ENCODE measurements at regions not wholly inside any gene's neighbourhood (a gene's known extent, or its start where the extent isn't known, plus 50 kb on each side); places are given as distances from the start of the nearest gene placed in this dataset.

GRCh38 chr11:129324533-129325175 is 51.0 kb upstream of the BARX2 start:
- TF ChIP-seq ZC3H11A (IDR thresholded peaks at IDR 0.05), result no peak
- TF ChIP-seq FOSL2 (IDR thresholded peaks at IDR 0.05), result no peak
- TF ChIP-seq FOSL2 (CRISPR knock-in tag; IDR thresholded peaks at IDR 0.05), result peak; percentile 43; the same call in 1 of the 2 replicates
- no peak for TF ChIP-seq HDAC2 (IDR thresholded peaks at IDR 0.05)
- TF ChIP-seq JUNB (IDR thresholded peaks at IDR 0.05), result 0 out of 2 replicates have a peak, but pooled peaks have one; percentile 4
- TF ChIP-seq MAX (IDR thresholded peaks at IDR 0.05), result 0 out of 2 replicates have a peak, but pooled peaks have one; percentile 31
- POLR2A ChIA-PET, result no interaction called here
- 31% methylated on average over 8 of the region's 10 CpGs for WGBS (ENCODE audit: missing lambda C conversion rate)
- no peaks in the 10 kb centered on the region for H3K9me3 ChIP-seq
- 0 out of 3 replicates have a peak overlapping the region, but pooled peaks have one; percentile 11 for H3K4me3 ChIP-seq
- peak; percentile 92 to 93 for ATAC-seq
- peak overlapping the region; percentile 71 to 75 for H3K27ac ChIP-seq
- H3K4me1 ChIP-seq, result peaks cover 25% of the 10 kb centered on the region
- CTCF ChIA-PET, result interaction anchor here (0.7 to 1.3 kb wide), 2 partner anchors 95 to 207 kb away, joined by 3 read pairs; no protein-coding TSS in a partner anchor
- H3K4me2 ChIP-seq, result peak overlapping the region; percentile 83
- DNase-seq (ENCODE audit: low read depth in 1 of 2, low spot score in 1 of 2), result peak; percentile 55 to 77
- FAIRE-seq, result no peak

DNA sequence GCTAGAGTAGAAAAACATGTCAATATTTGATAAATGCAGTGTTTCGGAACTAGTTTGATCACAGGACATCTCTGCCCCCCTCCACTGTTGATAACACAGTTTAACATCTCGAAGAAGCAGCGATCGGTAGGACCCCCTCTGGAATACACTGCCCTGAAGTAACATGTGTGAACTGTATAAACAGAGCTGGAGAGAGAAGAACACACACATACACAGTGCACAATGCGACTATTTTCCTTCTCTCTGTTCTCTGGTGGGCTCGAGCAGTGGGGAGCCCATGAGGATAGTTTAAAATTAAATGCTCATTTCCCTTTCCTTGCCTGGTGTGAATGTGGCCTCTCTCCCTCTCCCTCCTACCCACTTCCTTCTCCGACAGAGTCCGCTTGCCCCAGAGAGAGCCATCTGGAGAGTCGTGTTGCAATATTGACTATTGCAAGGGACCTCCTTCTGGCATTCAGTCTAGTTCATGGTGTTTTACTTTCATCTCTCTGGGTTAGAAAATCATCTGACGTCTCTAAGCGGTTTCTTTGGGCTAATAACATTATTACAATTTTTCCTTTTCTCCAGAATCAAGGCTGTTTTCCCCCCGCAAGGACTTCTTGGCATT is 51.6 kb upstream of the BARX2 start:
- 0 out of 3 replicates have a peak overlapping the region, but pooled peaks have one; percentile 11 for H3K4me3 ChIP-seq
- peak overlapping the region; percentile 83 for H3K4me2 ChIP-seq
- peak overlapping the region; percentile 71 to 75 for H3K27ac ChIP-seq
- POLR2A ChIA-PET, result no interaction called here
- peak; percentile 73 to 81; a peak in 3 of 6 replicates for ATAC-seq
- peaks cover 25% of the 10 kb centered on the region for H3K4me1 ChIP-seq
- WGBS (ENCODE audit: missing lambda C conversion rate), result 42% methylated on average over 12 of the region's 12 CpGs
- DNase-seq (ENCODE audit: low read depth in 1 of 2, low spot score in 1 of 2), result peak; percentile 14 to 47
- no peaks in the 10 kb centered on the region for H3K9me3 ChIP-seq
- CTCF ChIA-PET, result interaction anchor here (0.6 kb wide), 1 partner anchor 8 kb away, joined by 3 read pairs; no protein-coding TSS in a partner anchor
- no peak for TF ChIP-seq FOSL2 (IDR thresholded peaks at IDR 0.05)
- TF ChIP-seq FOSL2 (CRISPR knock-in tag; IDR thresholded peaks at IDR 0.05), result no peak
- no peak for TF ChIP-seq FOSB (CRISPR knock-in tag; IDR thresholded peaks at IDR 0.05)
- peak; percentile 61 to 68 for TF ChIP-seq CEBPB (IDR thresholded peaks at IDR 0.05)
- TF ChIP-seq EHF (CRISPR knock-in tag; IDR thresholded peaks at IDR 0.05), result no peak
- TF ChIP-seq MYC (IDR thresholded peaks at IDR 0.05; ENCODE audit: borderline replicate concordance, low read length), result no peak
- no peak for TF ChIP-seq PHF8 (IDR thresholded peaks at IDR 0.05; ENCODE audit: borderline replicate concordance, low read depth)
- TF ChIP-seq, protein P1, sequence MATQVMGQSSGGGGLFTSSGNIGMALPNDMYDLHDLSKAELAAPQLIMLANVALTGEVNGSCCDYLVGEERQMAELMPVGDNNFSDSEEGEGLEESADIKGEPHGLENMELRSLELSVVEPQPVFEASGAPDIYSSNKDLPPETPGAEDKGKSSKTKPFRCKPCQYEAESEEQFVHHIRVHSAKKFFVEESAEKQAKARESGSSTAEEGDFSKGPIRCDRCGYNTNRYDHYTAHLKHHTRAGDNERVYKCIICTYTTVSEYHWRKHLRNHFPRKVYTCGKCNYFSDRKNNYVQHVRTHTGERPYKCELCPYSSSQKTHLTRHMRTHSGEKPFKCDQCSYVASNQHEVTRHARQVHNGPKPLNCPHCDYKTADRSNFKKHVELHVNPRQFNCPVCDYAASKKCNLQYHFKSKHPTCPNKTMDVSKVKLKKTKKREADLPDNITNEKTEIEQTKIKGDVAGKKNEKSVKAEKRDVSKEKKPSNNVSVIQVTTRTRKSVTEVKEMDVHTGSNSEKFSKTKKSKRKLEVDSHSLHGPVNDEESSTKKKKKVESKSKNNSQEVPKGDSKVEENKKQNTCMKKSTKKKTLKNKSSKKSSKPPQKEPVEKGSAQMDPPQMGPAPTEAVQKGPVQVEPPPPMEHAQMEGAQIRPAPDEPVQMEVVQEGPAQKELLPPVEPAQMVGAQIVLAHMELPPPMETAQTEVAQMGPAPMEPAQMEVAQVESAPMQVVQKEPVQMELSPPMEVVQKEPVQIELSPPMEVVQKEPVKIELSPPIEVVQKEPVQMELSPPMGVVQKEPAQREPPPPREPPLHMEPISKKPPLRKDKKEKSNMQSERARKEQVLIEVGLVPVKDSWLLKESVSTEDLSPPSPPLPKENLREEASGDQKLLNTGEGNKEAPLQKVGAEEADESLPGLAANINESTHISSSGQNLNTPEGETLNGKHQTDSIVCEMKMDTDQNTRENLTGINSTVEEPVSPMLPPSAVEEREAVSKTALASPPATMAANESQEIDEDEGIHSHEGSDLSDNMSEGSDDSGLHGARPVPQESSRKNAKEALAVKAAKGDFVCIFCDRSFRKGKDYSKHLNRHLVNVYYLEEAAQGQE (IDR thresholded peaks at IDR 0.05), result no peak
- no peak for TF ChIP-seq POLR2AphosphoS2 (conservative IDR thresholded peaks at IDR 0.05; ENCODE audit: low read length)
- no peak for TF ChIP-seq RCOR1 (IDR thresholded peaks at IDR 0.05; ENCODE audit: low read depth, low read length)
- TF ChIP-seq, protein P2, sequence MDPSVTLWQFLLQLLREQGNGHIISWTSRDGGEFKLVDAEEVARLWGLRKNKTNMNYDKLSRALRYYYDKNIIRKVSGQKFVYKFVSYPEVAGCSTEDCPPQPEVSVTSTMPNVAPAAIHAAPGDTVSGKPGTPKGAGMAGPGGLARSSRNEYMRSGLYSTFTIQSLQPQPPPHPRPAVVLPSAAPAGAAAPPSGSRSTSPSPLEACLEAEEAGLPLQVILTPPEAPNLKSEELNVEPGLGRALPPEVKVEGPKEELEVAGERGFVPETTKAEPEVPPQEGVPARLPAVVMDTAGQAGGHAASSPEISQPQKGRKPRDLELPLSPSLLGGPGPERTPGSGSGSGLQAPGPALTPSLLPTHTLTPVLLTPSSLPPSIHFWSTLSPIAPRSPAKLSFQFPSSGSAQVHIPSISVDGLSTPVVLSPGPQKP (IDR thresholded peaks at IDR 0.05; ENCODE audit: low read depth, low read length), result no peak
- no peak for TF ChIP-seq KDM1A (IDR thresholded peaks at IDR 0.05; ENCODE audit: low read depth)
- TF ChIP-seq NFE2L2 (conservative IDR thresholded peaks at IDR 0.05; ENCODE audit: low read length), result no peak
- TF ChIP-seq, protein P3, sequence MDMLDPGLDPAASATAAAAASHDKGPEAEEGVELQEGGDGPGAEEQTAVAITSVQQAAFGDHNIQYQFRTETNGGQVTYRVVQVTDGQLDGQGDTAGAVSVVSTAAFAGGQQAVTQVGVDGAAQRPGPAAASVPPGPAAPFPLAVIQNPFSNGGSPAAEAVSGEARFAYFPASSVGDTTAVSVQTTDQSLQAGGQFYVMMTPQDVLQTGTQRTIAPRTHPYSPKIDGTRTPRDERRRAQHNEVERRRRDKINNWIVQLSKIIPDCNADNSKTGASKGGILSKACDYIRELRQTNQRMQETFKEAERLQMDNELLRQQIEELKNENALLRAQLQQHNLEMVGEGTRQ (IDR thresholded peaks at IDR 0.05), result no peak
- no peak for TF ChIP-seq CHD2 (IDR thresholded peaks at IDR 0.05; ENCODE audit: low read length, partially characterized antibody)
- TF ChIP-seq EHMT2 (IDR thresholded peaks at IDR 0.05; ENCODE audit: low read depth), result no peak
- TF ChIP-seq JUNB (IDR thresholded peaks at IDR 0.05), result 0 out of 2 replicates have a peak, but pooled peaks have one; percentile 6
- no peak for TF ChIP-seq POLR2A (IDR thresholded peaks at IDR 0.05; ENCODE audit: low read length)
- TF ChIP-seq KDM5A (IDR thresholded peaks at IDR 0.05), result no peak
- FAIRE-seq, result no peak
